Liver (tissue), 8 donors: ENCODE measurements at regions not wholly inside any gene's neighbourhood (a gene's known extent, or its start where the extent isn't known, plus 50 kb on each side); places are given as distances from the start of the nearest gene placed in this dataset.

Experiments used
- DNase-seq: peaks from one replicate; pipeline ENCODE4 v3.0.0-alpha.2; 2017; ENCODE audit warnings: low spot score
- H3K27ac ChIP-seq, 2 donors: one replicate each; pipeline ENCODE4 v1.7.0; 2013; ENCODE audit warnings: inconsistent platforms in 2 of 2, low read length in 2 of 2, control low read depth in 1 of 2, low read depth in 1 of 2, mild to moderate bottlenecking in 1 of 2
- H3K27me3 ChIP-seq, 4 donors: one replicate each; pipeline versions ENCODE4 v1.6.1 to v1.7.0; 2013; ENCODE audit warnings: low read length in 3 of 4, inconsistent platforms in 1 of 4, mild to moderate bottlenecking in 1 of 4, moderate library complexity in 1 of 4; ENCODE audit not compliant: control insufficient read depth in 4 of 4, insufficient read depth in 4 of 4
- H3K36me3 ChIP-seq, 4 donors: one replicate each; pipeline versions ENCODE4 v1.6.1 to v1.7.0; 2013; ENCODE audit warnings: low read length in 3 of 4, mild to moderate bottlenecking in 3 of 4, low read depth in 1 of 4, moderate library complexity in 1 of 4; ENCODE audit not compliant: control insufficient read depth in 4 of 4, insufficient read depth in 3 of 4
- H3K4me1 ChIP-seq, 4 donors: one replicate each; pipeline versions ENCODE4 v1.6.1 to v1.7.0; 2013; ENCODE audit warnings: low read length in 3 of 4, mild to moderate bottlenecking in 3 of 4, moderate library complexity in 1 of 4; ENCODE audit not compliant: control insufficient read depth in 4 of 4, insufficient read depth in 4 of 4
- H3K4me3 ChIP-seq, 3 donors: one replicate each; pipeline versions ENCODE4 v1.6.1 to v1.7.0; 2013; ENCODE audit warnings: low read length in 3 of 3, control low read depth in 1 of 3, low read depth in 1 of 3, mild to moderate bottlenecking in 1 of 3
- H3K9ac ChIP-seq, 2 donors: one replicate each; pipeline ENCODE4 v1.7.0; 2013; ENCODE audit warnings: low read length in 2 of 2, mild to moderate bottlenecking in 2 of 2, moderate library complexity in 2 of 2, control low read depth in 1 of 2, low read depth in 1 of 2
- H3K9me3 ChIP-seq, 4 donors: one replicate each; pipeline versions ENCODE4 v1.6.1 to v1.7.0; 2013; ENCODE audit warnings: low read length in 3 of 4; ENCODE audit not compliant: control insufficient read depth in 4 of 4
- EGR1 ChIP-seq, 2 donors: IDR thresholded peaks; 2 replicates each; pipeline ENCODE4 v1.6.1; 2016 to 2018; ENCODE audit warnings: antibody characterized with exemption in 2 of 2, low read depth in 2 of 2
- FOXA1 ChIP-seq: IDR thresholded peaks from 2 replicates; pipeline ENCODE4 v1.6.1; 2016; ENCODE audit warnings: antibody characterized with exemption
- GABPA ChIP-seq, 2 donors: IDR thresholded peaks in 1 of 2; conservative IDR thresholded peaks in 1 of 2; 2 replicates each; pipeline ENCODE4 v1.6.1; 2016; ENCODE audit warnings: antibody characterized with exemption in 2 of 2, mild to moderate bottlenecking in 1 of 2, moderate library complexity in 1 of 2
- HNF4A ChIP-seq, 2 donors: conservative IDR thresholded peaks; 2 replicates each; pipeline ENCODE4 v1.6.1; 2016; ENCODE audit warnings: antibody characterized with exemption in 2 of 2, mild to moderate bottlenecking in 2 of 2
- HNF4G ChIP-seq: IDR thresholded peaks from 2 replicates; pipeline ENCODE4 v1.6.1; 2016; ENCODE audit warnings: antibody characterized with exemption
- RAD21 ChIP-seq, 2 donors: IDR thresholded peaks; 2 replicates each; pipeline ENCODE4 v1.6.1; 2016; ENCODE audit warnings: antibody characterized with exemption in 2 of 2, mild to moderate bottlenecking in 2 of 2
- RXRA ChIP-seq, 2 donors: IDR thresholded peaks; 2 replicates each; pipeline ENCODE4 v1.6.1; 2017 to 2018; ENCODE audit warnings: antibody characterized with exemption in 2 of 2, mild to moderate bottlenecking in 1 of 2
- SP1 ChIP-seq: IDR thresholded peaks from 2 replicates; pipeline ENCODE4 v1.6.1; 2018; ENCODE audit warnings: antibody characterized with exemption, mild to moderate bottlenecking
- WGBS: extraction: QIAGEN DNeasy Blood & Tissue Kit; methylation state at CpG from one replicate; pipeline ENCODE4 v1.1.7; 2013; 5-methylcytosine and 5-hydroxymethylcytosine counted together
- TF ChIP-seq, protein P1 (sequence below): IDR thresholded peaks from 2 replicates; pipeline ENCODE4 v1.6.1; 2016; ENCODE audit warnings: antibody characterized with exemption
- TF ChIP-seq, protein P2 (sequence below): IDR thresholded peaks from 2 replicates; pipeline ENCODE4 v1.6.1; 2016; ENCODE audit warnings: antibody characterized with exemption, mild to moderate bottlenecking
- TF ChIP-seq, protein P3 (sequence below): fragments of 150-350 bp; IDR thresholded peaks from 2 replicates; pipeline ENCODE4 v1.5.1; 2017; ENCODE audit warnings: improper control_type of control experiment, low read depth, low read length; ENCODE audit not compliant: missing input control
- TF ChIP-seq, protein P4 (sequence below): IDR thresholded peaks from 2 replicates; pipeline ENCODE4 v1.6.1; 2016; ENCODE audit warnings: antibody characterized with exemption
- donor health status: healthy.
- donor health status: healthy.
- donor health status: healthy.
- donor health status: healthy.
- donor health status: healthy.

DNA sequence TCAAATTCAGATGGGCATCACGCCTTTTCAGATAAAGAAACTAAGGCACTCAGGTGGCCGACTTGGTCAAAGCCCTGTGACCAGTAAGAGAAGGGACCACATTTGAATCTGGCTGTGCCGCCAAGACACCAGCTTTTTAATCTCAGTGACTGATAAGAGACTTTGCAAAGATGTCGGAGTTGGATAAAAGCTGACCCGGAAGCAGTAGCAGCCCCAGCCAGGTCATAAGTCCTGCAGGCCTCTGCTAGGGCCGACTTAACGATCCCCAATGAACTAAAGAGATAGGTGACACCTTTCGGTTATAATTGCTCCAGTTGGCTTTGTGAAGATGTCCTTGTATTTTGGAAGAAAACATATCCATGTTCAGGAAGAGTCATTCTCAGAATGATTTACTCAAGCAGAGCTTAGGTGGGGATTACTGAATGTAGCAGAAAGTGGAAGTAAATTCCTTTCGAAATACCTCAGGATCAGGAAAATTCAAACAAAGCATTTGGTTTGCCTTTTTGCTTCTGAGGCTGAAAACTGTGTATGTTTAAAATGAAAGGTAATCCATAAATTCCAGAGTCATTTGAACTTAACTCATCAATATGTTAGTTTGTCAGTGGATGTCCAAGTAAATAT lies 164.2 kb upstream of the PITRM1 start:
- WGBS = 80% methylated on average over 9 of the region's 9 CpGs
- TF ChIP-seq FOXA1 (no peak), RXRA (IDR thresholded peaks at IDR 0.05) (no peak), HNF4G (no peak), EGR1 (IDR thresholded peaks at IDR 0.05; ENCODE audit: low read depth in 2 of 2) (no peak), SP1 (no peak), RAD21 (IDR thresholded peaks at IDR 0.05) (no peak)
- TF ChIP-seq, protein P1, sequence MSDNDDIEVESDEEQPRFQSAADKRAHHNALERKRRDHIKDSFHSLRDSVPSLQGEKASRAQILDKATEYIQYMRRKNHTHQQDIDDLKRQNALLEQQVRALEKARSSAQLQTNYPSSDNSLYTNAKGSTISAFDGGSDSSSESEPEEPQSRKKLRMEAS = no peak
- TF ChIP-seq, protein P2, sequence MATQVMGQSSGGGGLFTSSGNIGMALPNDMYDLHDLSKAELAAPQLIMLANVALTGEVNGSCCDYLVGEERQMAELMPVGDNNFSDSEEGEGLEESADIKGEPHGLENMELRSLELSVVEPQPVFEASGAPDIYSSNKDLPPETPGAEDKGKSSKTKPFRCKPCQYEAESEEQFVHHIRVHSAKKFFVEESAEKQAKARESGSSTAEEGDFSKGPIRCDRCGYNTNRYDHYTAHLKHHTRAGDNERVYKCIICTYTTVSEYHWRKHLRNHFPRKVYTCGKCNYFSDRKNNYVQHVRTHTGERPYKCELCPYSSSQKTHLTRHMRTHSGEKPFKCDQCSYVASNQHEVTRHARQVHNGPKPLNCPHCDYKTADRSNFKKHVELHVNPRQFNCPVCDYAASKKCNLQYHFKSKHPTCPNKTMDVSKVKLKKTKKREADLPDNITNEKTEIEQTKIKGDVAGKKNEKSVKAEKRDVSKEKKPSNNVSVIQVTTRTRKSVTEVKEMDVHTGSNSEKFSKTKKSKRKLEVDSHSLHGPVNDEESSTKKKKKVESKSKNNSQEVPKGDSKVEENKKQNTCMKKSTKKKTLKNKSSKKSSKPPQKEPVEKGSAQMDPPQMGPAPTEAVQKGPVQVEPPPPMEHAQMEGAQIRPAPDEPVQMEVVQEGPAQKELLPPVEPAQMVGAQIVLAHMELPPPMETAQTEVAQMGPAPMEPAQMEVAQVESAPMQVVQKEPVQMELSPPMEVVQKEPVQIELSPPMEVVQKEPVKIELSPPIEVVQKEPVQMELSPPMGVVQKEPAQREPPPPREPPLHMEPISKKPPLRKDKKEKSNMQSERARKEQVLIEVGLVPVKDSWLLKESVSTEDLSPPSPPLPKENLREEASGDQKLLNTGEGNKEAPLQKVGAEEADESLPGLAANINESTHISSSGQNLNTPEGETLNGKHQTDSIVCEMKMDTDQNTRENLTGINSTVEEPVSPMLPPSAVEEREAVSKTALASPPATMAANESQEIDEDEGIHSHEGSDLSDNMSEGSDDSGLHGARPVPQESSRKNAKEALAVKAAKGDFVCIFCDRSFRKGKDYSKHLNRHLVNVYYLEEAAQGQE = no peak
- TF ChIP-seq, protein P3, sequence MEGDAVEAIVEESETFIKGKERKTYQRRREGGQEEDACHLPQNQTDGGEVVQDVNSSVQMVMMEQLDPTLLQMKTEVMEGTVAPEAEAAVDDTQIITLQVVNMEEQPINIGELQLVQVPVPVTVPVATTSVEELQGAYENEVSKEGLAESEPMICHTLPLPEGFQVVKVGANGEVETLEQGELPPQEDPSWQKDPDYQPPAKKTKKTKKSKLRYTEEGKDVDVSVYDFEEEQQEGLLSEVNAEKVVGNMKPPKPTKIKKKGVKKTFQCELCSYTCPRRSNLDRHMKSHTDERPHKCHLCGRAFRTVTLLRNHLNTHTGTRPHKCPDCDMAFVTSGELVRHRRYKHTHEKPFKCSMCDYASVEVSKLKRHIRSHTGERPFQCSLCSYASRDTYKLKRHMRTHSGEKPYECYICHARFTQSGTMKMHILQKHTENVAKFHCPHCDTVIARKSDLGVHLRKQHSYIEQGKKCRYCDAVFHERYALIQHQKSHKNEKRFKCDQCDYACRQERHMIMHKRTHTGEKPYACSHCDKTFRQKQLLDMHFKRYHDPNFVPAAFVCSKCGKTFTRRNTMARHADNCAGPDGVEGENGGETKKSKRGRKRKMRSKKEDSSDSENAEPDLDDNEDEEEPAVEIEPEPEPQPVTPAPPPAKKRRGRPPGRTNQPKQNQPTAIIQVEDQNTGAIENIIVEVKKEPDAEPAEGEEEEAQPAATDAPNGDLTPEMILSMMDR = no peak
- TF ChIP-seq, protein P4, sequence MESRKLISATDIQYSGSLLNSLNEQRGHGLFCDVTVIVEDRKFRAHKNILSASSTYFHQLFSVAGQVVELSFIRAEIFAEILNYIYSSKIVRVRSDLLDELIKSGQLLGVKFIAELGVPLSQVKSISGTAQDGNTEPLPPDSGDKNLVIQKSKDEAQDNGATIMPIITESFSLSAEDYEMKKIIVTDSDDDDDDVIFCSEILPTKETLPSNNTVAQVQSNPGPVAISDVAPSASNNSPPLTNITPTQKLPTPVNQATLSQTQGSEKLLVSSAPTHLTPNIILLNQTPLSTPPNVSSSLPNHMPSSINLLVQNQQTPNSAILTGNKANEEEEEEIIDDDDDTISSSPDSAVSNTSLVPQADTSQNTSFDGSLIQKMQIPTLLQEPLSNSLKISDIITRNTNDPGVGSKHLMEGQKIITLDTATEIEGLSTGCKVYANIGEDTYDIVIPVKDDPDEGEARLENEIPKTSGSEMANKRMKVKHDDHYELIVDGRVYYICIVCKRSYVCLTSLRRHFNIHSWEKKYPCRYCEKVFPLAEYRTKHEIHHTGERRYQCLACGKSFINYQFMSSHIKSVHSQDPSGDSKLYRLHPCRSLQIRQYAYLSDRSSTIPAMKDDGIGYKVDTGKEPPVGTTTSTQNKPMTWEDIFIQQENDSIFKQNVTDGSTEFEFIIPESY = no peak
- no peak for DNase-seq

DNA sequence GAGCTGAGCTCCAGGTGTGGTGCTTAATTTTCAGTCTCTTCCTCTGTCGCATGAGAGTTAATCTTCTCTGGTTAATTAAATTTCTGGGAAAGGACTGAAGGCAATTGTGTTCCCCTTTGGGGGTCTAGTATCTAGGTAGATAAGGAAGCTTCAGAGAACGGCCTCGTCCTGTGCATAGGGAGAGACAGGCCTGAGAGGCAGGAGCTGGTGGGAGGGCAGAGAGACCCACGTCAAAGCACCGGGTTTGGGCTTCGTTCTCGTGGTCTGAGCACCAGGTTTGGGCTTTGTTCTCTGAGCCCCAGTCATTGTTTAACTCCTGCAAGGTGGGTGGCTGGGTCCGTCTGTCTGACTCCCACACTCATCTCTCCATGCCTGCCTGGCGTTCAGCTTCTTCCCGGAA lies 160.8 kb upstream of the PITRM1 start:
- no peaks in the 10 kb centered on the region for H3K27me3 ChIP-seq
- no peak overlapping the region for H3K9ac ChIP-seq
- H3K4me3 ChIP-seq = no peak overlapping the region
- 70% methylated on average over 10 of the region's 10 CpGs for WGBS
- no peaks in the 10 kb centered on the region for H3K9me3 ChIP-seq
- no peak overlapping the region for H3K27ac ChIP-seq
- no peak for DNase-seq
- H3K4me1 ChIP-seq = no peaks in the 10 kb centered on the region
- TF ChIP-seq HNF4A (conservative IDR thresholded peaks at IDR 0.05) = no peak
- TF ChIP-seq RXRA (IDR thresholded peaks at IDR 0.05) = no peak
- TF ChIP-seq, protein P2 = no peak
- TF ChIP-seq, protein P1 = no peak
- no peak for TF ChIP-seq GABPA (IDR thresholded peaks at IDR 0.05 in 1 of 2, conservative IDR thresholded peaks at IDR 0.05 in 1 of 2)
- TF ChIP-seq HNF4G = no peak
- no peaks in the 10 kb centered on the region for H3K36me3 ChIP-seq

More for the DNA sequence above, 164.2 kb upstream of the PITRM1 start:
- Histone ChIP-seq H3K9me3 (no peaks in the 10 kb centered on the region), H3K27me3 (no peaks in the 10 kb centered on the region), H3K4me1 (no peaks in the 10 kb centered on the region), H3K27ac (no peak overlapping the region), H3K9ac (no peak overlapping the region), H3K36me3 (no peaks in the 10 kb centered on the region), H3K4me3 (no peak overlapping the region)
